GM12878 (cell line): ENCODE measurements at regions not wholly inside any gene's neighbourhood (a gene's known extent, or its start where the extent isn't known, plus 50 kb on each side); places are given as distances from the start of the nearest gene placed in this dataset.

Source experiments
- ATAC-seq: fragments of 200-7000 bp; cut with Tn5 transposase; 3 replicates; pipeline ENCODE4 v1.9.1; 2020; ENCODE audit warnings: mild to moderate bottlenecking, moderate library complexity
- BruUV-seq: library from RNA; stranded (reverse); fragments of 400-500 nt; replicated peaks from 2 replicates; lab custom pipeline; 2021; lab: Mats Ljungman, UMichigan
- CTCF ChIA-PET: fragments of 300-600 bp; sonication (Branson Sonifier 250); formaldehyde crosslinking; extraction: SDS; loops from one replicate; lab custom pipeline; 2021; ENCODE audit warnings: inconsistent platforms; lab: Yijun Ruan, JAX
- POLR2A ChIA-PET: fragments of 350-600 bp; formaldehyde crosslinking; extraction: SDS; loops from one replicate; lab custom pipeline; 2021; ENCODE audit warnings: inconsistent platforms; lab: Charles Lee
- RAD21 ChIA-PET: fragments of 300-600 bp; sonication (Branson Sonifier 250); formaldehyde crosslinking; loops from one replicate; lab custom pipeline; 2023; ENCODE audit warnings: antibody characterized with exemption; ENCODE audit not compliant: unreplicated experiment; lab: Charles Lee
- SMC1A ChIA-PET: fragments of 300-600 bp; sonication (Branson Sonifier 250); formaldehyde crosslinking; loops from one replicate; lab custom pipeline; 2023; ENCODE audit not compliant: unreplicated experiment, uncharacterized antibody; lab: Charles Lee
- DNase-seq: peaks from one replicate; pipeline ENCODE4 v3.0.0-alpha.2; 2011; ENCODE audit warnings: low read depth, low spot score
- FAIRE-seq: peaks from 3 replicates; lab custom pipeline; 2011; peaks lifted over from hg19 to GRCh38; lab: Jason Lieb, UNC
- H2AFZ ChIP-seq: 2 replicates; pipeline ENCODE4 v1.6.0; 2011; ENCODE audit warnings: low read depth, low read length, control low read depth; ENCODE audit not compliant: control insufficient read depth
- H3K27ac ChIP-seq: 2 replicates; pipeline ENCODE4 v1.5.1; 2011; ENCODE audit warnings: control low read depth; ENCODE audit not compliant: control insufficient read depth, insufficient read depth
- H3K27me3 ChIP-seq, 2 experiments: replicated peaks in 1 of 2; 2 replicates each; pipeline versions ENCODE4 v1.6.0 to v1.6.1; 2011; ENCODE audit warnings: low read length in 1 of 2; ENCODE audit not compliant: control insufficient read depth in 2 of 2, insufficient read depth in 2 of 2
- H3K36me3 ChIP-seq, 2 experiments: 2 replicates each; pipeline ENCODE4 v1.5.1; 2011; ENCODE audit warnings: low read length in 1 of 2; ENCODE audit not compliant: control insufficient read depth in 2 of 2, insufficient read depth in 2 of 2
- H3K4me1 ChIP-seq: 2 replicates; pipeline ENCODE4 v1.6.1; 2011; ENCODE audit warnings: mild to moderate bottlenecking, low read length, moderate library complexity, mixed read lengths; ENCODE audit not compliant: control insufficient read depth, insufficient read depth
- H3K4me2 ChIP-seq: 2 replicates; pipeline ENCODE4 v1.6.0; 2011; ENCODE audit warnings: control low read depth; ENCODE audit not compliant: control insufficient read depth, insufficient read depth
- H3K4me3 ChIP-seq: fragments of 200-600 bp; sonication (generic); 2 replicates; pipeline ENCODE4 v1.5.1; 2016
- H3K79me2 ChIP-seq: 2 replicates; pipeline ENCODE4 v1.6.0; 2011; ENCODE audit warnings: low read length; ENCODE audit not compliant: control insufficient read depth, insufficient read depth
- H3K9ac ChIP-seq: 2 replicates; pipeline ENCODE4 v1.8.0; 2011; ENCODE audit warnings: low read length, control low read depth, mixed read lengths; ENCODE audit not compliant: control insufficient read depth, insufficient read depth
- H3K9me3 ChIP-seq: replicated peaks from 3 replicates; pipeline ENCODE4 v1.5.1; 2011; ENCODE audit warnings: mild to moderate bottlenecking, low read length; ENCODE audit not compliant: control insufficient read depth, insufficient read depth
- H4K20me1 ChIP-seq: 2 replicates; pipeline ENCODE4 v1.6.0; 2011; ENCODE audit not compliant: control insufficient read depth, insufficient read depth
- BMI1 ChIP-seq: fragments of 450-650 bp; IDR thresholded peaks from 2 replicates; pipeline ENCODE4 v1.6.1; 2016; ENCODE audit warnings: mild to moderate bottlenecking, moderate library complexity, borderline replicate concordance
- CBX3 ChIP-seq: fragments of 200-600 bp; sonication (generic); IDR thresholded peaks from 2 replicates; pipeline ENCODE4 v1.6.1; 2016; ENCODE audit warnings: low read depth, borderline replicate concordance
- ESRRA ChIP-seq: IDR thresholded peaks from 2 replicates; pipeline ENCODE4 v1.6.1; 2012; ENCODE audit warnings: mild to moderate bottlenecking, low read length, improper control_type of control experiment
- FOXM1 ChIP-seq: IDR thresholded peaks from 2 replicates; pipeline ENCODE4 v1.6.1; 2012; ENCODE audit warnings: low read depth, mild to moderate bottlenecking, inconsistent platforms, low read length, moderate library complexity
- GATAD2B ChIP-seq: fragments of 450-650 bp; conservative IDR thresholded peaks from 2 replicates; pipeline ENCODE4 v1.6.1; 2017; ENCODE audit warnings: low read depth, mild to moderate bottlenecking, moderate library complexity
- HDAC2 ChIP-seq: fragments of 200-600 bp; sonication (generic); IDR thresholded peaks from 2 replicates; pipeline ENCODE4 v1.6.1; 2017
- POU2F2 ChIP-seq: IDR thresholded peaks from 3 replicates; pipeline ENCODE4 v1.6.1; 2011; ENCODE audit warnings: low read depth, mild to moderate bottlenecking, low read length, borderline replicate concordance
- RAD51 ChIP-seq: fragments of 450-650 bp; IDR thresholded peaks from 2 replicates; pipeline ENCODE4 v1.6.1; 2016; ENCODE audit warnings: moderate library complexity, mild to moderate bottlenecking, inconsistent platforms
- SREBF2 ChIP-seq: IDR thresholded peaks from 2 replicates; pipeline ENCODE4 v1.6.1; 2012; ENCODE audit warnings: mild to moderate bottlenecking, low read length
- TAF1 ChIP-seq: IDR thresholded peaks from 2 replicates; pipeline ENCODE4 v1.6.1; 2011; ENCODE audit warnings: mild to moderate bottlenecking, low read depth, low read length, borderline replicate concordance
- in situ Hi-C: fragments of 300-500 bp; cut with MboI; formaldehyde crosslinking; loops from 9 replicates; pipeline ENCODE4 v1.14.3; 2018; ENCODE audit warnings: mixed read lengths
- intact Hi-C: fragments of 100-400 bp; cut with micrococcal nuclease; formaldehyde crosslinking; loops from one replicate; pipeline ENCODE4 v1.14.2; 2022; ENCODE audit not compliant: unreplicated experiment
- TF ChIP-seq, protein P1 (sequence below): fragments of 450-650 bp; IDR thresholded peaks from 2 replicates; pipeline ENCODE4 v1.6.1; 2014; ENCODE audit warnings: mild to moderate bottlenecking
- TF ChIP-seq, protein P2 (sequence below): fragments of 450-650 bp; IDR thresholded peaks from 2 replicates; pipeline ENCODE4 v1.6.1; 2016; ENCODE audit warnings: mild to moderate bottlenecking, moderate library complexity, borderline replicate concordance
- TF ChIP-seq, protein P3 (sequence below): fragments of 450-650 bp; IDR thresholded peaks from 2 replicates; pipeline ENCODE4 v1.6.1; 2018; ENCODE audit warnings: mild to moderate bottlenecking, low read depth, moderate library complexity; ENCODE audit not compliant: partially characterized antibody
- TF ChIP-seq, protein P4 (sequence below): IDR thresholded peaks from 2 replicates; pipeline ENCODE4 v1.6.1; 2012; ENCODE audit warnings: low read depth, low read length, improper control_type of control experiment

DNA sequence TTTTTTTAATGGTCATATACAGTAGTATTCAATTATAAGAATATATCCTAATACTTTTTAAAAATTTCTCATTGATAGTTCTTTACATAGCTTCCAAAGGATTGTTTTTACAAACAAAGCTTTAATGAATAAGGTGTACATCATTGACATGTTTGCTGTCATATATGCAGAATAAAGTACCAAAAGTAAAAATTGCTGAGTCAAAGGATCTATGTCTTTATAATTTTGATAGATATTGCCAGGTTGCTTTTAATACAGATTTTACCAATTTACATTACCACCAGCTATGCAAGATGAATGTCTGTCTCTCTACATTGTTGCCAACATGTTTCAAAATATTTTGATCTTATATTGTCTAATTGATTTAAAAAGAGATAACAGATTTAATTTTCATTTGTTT lies 173.9 kb upstream of the FAM78B start:
- intact Hi-C loops, result no loop called here
- Histone ChIP-seq H2AFZ (no peak overlapping the region), H3K79me2 (no peaks in the 10 kb centered on the region), H3K4me1 (no peaks in the 10 kb centered on the region), H4K20me1 (no peaks in the 10 kb centered on the region), H3K36me3 (no peaks in the 10 kb centered on the region), H3K27ac (no peak overlapping the region), H3K4me3 (no peak overlapping the region), H3K9ac (no peak overlapping the region), H3K27me3 (no peaks in the 10 kb centered on the region), H3K9me3 (no peaks in the 10 kb centered on the region), H3K4me2 (no peak overlapping the region)
- in situ Hi-C loops, result no loop called here
- no peak for DNase-seq
- ATAC-seq, result no peak
- CTCF ChIA-PET, result no interaction called here
- FAIRE-seq, result no peak
- SMC1A ChIA-PET, result interaction anchor here (0.5 kb wide), 1 partner anchor 100 kb away, joined by 3 read pairs; no protein-coding TSS in a partner anchor
- POLR2A ChIA-PET, result no interaction called here
- BruUV-seq, result no TSS peak
- RAD21 ChIA-PET, result no interaction called here
- TF ChIP-seq CBX3 (no peak), SREBF2 (no peak), RAD51 (no peak), POU2F2 (no peak), GATAD2B (no peak), HDAC2 (no peak), FOXM1 (no peak), BMI1 (no peak), TAF1 (no peak), ESRRA (no peak)
- TF ChIP-seq, protein P1, sequence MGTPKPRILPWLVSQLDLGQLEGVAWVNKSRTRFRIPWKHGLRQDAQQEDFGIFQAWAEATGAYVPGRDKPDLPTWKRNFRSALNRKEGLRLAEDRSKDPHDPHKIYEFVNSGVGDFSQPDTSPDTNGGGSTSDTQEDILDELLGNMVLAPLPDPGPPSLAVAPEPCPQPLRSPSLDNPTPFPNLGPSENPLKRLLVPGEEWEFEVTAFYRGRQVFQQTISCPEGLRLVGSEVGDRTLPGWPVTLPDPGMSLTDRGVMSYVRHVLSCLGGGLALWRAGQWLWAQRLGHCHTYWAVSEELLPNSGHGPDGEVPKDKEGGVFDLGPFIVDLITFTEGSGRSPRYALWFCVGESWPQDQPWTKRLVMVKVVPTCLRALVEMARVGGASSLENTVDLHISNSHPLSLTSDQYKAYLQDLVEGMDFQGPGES, result no peak
- TF ChIP-seq, protein P2, sequence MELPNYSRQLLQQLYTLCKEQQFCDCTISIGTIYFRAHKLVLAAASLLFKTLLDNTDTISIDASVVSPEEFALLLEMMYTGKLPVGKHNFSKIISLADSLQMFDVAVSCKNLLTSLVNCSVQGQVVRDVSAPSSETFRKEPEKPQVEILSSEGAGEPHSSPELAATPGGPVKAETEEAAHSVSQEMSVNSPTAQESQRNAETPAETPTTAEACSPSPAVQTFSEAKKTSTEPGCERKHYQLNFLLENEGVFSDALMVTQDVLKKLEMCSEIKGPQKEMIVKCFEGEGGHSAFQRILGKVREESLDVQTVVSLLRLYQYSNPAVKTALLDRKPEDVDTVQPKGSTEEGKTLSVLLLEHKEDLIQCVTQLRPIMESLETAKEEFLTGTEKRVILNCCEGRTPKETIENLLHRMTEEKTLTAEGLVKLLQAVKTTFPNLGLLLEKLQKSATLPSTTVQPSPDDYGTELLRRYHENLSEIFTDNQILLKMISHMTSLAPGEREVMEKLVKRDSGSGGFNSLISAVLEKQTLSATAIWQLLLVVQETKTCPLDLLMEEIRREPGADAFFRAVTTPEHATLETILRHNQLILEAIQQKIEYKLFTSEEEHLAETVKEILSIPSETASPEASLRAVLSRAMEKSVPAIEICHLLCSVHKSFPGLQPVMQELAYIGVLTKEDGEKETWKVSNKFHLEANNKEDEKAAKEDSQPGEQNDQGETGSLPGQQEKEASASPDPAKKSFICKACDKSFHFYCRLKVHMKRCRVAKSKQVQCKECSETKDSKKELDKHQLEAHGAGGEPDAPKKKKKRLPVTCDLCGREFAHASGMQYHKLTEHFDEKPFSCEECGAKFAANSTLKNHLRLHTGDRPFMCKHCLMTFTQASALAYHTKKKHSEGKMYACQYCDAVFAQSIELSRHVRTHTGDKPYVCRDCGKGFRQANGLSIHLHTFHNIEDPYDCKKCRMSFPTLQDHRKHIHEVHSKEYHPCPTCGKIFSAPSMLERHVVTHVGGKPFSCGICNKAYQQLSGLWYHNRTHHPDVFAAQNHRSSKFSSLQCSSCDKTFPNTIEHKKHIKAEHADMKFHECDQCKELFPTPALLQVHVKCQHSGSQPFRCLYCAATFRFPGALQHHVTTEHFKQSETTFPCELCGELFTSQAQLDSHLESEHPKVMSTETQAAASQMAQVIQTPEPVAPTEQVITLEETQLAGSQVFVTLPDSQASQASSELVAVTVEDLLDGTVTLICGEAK, result no peak
- TF ChIP-seq, protein P3, sequence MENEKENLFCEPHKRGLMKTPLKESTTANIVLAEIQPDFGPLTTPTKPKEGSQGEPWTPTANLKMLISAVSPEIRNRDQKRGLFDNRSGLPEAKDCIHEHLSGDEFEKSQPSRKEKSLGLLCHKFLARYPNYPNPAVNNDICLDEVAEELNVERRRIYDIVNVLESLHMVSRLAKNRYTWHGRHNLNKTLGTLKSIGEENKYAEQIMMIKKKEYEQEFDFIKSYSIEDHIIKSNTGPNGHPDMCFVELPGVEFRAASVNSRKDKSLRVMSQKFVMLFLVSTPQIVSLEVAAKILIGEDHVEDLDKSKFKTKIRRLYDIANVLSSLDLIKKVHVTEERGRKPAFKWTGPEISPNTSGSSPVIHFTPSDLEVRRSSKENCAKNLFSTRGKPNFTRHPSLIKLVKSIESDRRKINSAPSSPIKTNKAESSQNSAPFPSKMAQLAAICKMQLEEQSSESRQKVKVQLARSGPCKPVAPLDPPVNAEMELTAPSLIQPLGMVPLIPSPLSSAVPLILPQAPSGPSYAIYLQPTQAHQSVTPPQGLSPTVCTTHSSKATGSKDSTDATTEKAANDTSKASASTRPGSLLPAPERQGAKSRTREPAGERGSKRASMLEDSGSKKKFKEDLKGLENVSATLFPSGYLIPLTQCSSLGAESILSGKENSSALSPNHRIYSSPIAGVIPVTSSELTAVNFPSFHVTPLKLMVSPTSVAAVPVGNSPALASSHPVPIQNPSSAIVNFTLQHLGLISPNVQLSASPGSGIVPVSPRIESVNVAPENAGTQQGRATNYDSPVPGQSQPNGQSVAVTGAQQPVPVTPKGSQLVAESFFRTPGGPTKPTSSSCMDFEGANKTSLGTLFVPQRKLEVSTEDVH, result no peak
- TF ChIP-seq, protein P4, sequence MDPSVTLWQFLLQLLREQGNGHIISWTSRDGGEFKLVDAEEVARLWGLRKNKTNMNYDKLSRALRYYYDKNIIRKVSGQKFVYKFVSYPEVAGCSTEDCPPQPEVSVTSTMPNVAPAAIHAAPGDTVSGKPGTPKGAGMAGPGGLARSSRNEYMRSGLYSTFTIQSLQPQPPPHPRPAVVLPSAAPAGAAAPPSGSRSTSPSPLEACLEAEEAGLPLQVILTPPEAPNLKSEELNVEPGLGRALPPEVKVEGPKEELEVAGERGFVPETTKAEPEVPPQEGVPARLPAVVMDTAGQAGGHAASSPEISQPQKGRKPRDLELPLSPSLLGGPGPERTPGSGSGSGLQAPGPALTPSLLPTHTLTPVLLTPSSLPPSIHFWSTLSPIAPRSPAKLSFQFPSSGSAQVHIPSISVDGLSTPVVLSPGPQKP, result no peak
